ENCODE measurements at regions not wholly inside any gene's neighbourhood (a gene's known extent, or its start where the extent isn't known, plus 50 kb on each side); places are given as distances from the start of the nearest gene placed in this dataset.

DNA sequence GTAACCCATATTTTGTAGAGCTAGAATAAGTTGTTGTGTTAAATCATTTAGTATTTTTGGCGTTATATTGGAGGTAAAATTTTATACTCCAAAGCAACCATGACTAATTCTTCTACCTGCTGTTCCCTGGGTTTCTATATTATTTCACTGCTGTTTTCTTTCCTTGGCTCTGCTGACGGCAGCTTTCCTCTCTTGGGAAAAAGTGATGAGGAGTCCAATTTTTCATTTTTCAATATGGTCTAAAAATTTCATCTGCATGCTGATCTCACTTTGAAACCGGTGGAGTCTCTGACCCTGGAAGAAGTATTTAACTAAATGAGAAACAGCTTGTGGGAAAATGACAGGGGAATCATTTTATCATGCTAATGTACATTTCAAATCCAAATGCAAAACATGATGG lies 110.2 kb downstream of the IFI44 start:
- H3K27ac Mint-ChIP-seq: no peak overlapping the region
- no peaks in the 10 kb centered on the region for H3K27me3 Mint-ChIP-seq
- H3K4me3 Mint-ChIP-seq: no peak overlapping the region
- peaks cover 6 to 7% of the 10 kb centered on the region in 2 donors for H3K9me3 Mint-ChIP-seq
- ATAC-seq (no peak), DNase-seq (no peak)
- no peaks in the 10 kb centered on the region for H3K4me1 Mint-ChIP-seq

DNA sequence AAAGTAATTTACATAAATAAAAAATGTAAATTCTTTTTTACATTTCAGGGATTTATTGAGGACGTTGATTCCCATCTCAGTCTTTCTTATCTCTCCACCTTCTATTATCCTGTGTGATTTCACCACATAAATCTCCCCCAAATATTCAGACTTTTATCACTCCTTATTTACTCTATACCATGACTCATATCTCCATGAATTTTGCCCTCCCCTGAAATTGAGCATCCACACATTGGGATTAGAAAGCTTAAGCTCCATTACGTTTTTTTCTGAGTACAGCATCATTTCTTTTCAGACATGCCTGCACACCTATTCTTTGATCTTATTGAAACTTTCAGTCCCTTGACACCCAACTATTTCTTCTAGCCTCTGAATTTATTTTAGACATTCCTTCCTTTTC lies 111.2 kb downstream of the IFI44 start:
- peaks cover 1 to 2% of the 10 kb centered on the region in 2 donors for H3K9me3 Mint-ChIP-seq
- no peak overlapping the region for H3K27ac Mint-ChIP-seq
- no peak for ATAC-seq
- no peaks in the 10 kb centered on the region for H3K4me1 Mint-ChIP-seq
- H3K27me3 Mint-ChIP-seq: no peaks in the 10 kb centered on the region
- DNase-seq: no peak
- no peak overlapping the region for H3K4me3 Mint-ChIP-seq

DNA sequence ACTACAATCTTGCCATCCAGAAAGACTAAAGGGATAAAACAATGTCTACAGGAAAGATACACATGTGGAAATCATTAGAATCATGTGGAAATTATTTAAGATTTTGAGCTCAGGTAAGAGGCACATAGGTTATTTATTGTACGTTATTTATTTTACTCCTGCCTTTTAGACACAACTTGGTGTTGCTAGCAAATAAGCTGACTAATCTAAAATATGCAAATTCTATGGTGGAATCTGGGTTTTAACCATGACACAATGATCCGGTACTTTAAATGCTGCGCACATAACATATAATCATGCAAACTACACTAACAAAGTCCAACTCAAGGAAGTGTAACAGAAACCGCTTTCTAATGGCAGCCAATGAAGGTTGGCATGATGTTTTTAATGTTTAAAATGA lies 112.5 kb downstream of the IFI44 start:
- Mint-ChIP-seq H3K27ac (no peak overlapping the region), H3K27me3 (no peaks in the 10 kb centered on the region), H3K9me3 (peaks cover 0 to 6% of the 10 kb centered on the region in 2 donors), H3K4me3 (no peak overlapping the region), H3K4me1 (no peaks in the 10 kb centered on the region)
- ATAC-seq: no peak
- no peak for DNase-seq

DNA sequence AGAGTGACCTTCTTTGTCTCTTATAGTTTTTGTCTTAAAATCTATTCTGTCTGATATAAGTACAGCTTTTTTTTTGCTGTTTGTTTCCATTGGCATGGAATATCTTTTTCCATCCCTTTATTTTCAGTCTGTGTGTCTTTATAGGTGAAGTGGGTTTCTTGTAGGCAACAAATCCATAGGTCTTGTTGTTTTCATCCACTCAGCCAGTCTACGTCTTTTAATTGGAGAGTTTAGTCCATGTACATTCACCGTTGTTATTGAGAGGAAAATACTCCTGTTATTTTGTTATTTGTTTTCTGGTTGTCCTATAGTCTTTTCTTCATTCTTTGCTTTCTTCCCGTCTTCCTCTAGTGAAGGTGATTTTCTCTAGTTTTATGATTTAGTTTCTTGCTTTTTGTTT lies 115.9 kb downstream of the IFI44 start:
- ATAC-seq: no peak

DNA sequence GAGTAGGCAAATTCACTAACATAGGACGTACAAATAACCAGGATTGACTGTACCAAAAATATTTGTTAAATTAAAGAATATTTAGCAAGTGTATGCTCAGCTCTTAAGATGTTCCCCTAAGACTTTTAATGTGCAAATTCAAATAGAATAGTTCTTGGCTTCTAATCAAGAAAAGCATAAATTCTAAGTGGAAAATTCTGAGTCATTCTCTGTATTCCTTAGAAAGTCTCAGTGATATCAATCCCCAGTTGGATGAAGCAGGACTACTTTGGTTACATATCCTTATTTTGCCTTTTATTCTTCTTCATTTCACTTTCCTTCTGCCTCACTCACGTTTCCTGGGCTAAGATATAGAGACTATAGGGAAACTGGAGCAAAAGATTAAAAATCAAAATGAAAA lies 130.2 kb downstream of the IFI44 start:
- Mint-ChIP-seq H3K4me3 (no peak overlapping the region), H3K4me1 (no peaks in the 10 kb centered on the region), H3K27me3 (no peaks in the 10 kb centered on the region), H3K9me3 (no peaks in the 10 kb centered on the region), H3K27ac (no peak overlapping the region)
- ATAC-seq (no peak), DNase-seq (no peak)

More for the DNA sequence above, 115.9 kb downstream of the IFI44 start:
- H3K4me3 Mint-ChIP-seq: no peak overlapping the region
- H3K4me1 Mint-ChIP-seq: no peaks in the 10 kb centered on the region
- peaks cover 0 to 7% of the 10 kb centered on the region in 2 donors for H3K9me3 Mint-ChIP-seq
- DNase-seq: no peak
- no peaks in the 10 kb centered on the region for H3K27me3 Mint-ChIP-seq
- no peak overlapping the region for H3K27ac Mint-ChIP-seq

DNA sequence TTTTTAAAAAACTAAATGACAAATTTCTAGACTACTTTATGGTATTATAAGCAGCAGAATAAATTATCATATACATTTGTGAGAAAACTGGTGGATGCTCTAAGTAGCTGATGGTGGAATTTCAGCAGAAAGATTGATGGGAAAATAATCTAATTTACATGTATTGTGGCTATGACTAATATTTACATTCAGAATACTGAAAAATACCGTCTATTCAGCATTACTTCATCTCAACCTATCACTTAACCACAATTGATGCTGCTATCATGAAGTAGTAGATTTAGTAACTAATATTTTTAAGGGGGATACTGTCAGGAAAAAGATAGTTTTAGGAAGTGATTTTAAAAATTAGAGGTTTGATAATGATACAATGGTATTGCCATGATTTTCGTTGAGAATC lies 137.9 kb downstream of the IFI44 start:
- Mint-ChIP-seq H3K9me3 (peaks cover 0 to 8% of the 10 kb centered on the region in 2 donors), H3K27ac (no peak overlapping the region), H3K27me3 (no peaks in the 10 kb centered on the region), H3K4me1 (no peaks in the 10 kb centered on the region), H3K4me3 (no peak overlapping the region)
- ATAC-seq (no peak), DNase-seq (no peak)

DNA sequence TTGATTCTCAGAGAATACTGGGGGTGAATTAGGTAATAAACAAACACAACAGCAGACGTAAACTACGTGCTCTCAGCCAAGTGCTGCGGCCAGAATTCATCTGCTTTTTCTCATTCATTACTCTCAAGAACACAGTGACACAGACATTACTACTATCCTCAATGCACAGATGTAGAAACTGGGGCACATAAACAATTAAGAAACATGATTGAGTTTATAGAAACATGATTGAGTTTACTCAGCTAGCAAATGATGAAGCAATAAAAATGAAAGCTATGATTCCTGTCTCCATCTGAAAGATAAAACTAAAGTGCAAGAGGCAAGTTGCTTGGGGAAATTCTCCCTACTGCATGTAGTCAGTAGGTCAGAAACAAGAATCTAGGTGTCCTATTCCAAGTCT lies 140.5 kb downstream of the IFI44 start:
- ATAC-seq (no peak), DNase-seq (no peak)
- Mint-ChIP-seq H3K4me1 (no peaks in the 10 kb centered on the region), H3K27me3 (no peaks in the 10 kb centered on the region), H3K9me3 (peaks cover 0 to 8% of the 10 kb centered on the region in 2 donors), H3K27ac (no peak overlapping the region), H3K4me3 (no peak overlapping the region)

DNA sequence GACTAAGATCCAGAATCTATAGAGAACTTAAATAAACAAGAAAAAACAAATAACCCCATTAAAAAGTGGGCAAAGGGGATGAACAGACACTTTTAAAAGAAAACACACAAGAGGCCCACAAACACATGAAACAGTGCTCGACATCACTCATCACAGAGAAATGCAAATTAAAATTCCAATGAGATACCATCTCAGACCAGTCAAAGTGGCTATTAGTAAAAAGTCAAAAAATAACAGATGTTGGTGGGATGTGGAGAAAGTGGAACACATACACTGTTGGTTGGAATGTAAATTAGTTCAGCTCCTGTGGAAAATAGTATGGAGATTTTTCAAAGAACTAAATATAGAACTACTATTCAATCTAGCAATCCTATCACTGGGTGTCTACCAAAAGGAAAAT lies 143.1 kb downstream of the IFI44 start:
- Mint-ChIP-seq H3K4me3 (no peak overlapping the region), H3K9me3 (peaks cover 0 to 8% of the 10 kb centered on the region in 2 donors), H3K27me3 (no peaks in the 10 kb centered on the region), H3K4me1 (no peaks in the 10 kb centered on the region), H3K27ac (no peak overlapping the region)
- no peak for DNase-seq
- ATAC-seq: no peak

DNA sequence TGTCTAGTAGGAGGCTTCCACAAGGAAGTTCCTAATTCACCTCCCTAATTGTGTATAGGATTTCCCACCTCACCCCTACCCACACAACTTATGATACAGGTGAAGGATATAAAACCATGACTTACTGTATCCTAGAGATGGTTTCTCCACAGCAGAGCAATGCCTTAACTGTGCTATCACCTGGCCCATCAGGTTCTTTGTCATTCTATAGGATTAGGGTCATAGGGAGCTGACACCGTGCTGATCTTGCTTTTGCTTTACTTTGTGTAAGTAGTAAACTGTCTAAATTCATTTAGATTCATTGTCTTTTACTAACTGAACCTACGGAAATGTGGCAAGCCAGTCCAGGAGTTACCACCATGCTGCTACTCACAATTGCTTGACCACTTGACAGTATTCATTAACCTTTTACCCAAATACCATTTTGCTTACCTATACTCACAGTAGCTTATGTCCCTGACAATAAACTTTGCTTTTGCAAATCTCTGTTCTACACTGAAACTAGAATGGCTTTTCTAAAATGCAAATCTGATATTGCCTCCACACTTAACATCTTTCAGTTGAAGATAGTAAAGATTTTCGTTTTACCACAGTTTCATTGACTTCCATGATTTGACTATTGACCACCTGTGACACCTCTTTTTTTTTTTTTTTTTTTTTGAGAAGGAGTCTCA lies 147.6 kb downstream of the IFI44 start:
- no peak for ATAC-seq
- no peak overlapping the region for H3K27ac Mint-ChIP-seq
- no peak for DNase-seq
- H3K9me3 Mint-ChIP-seq: no peaks in the 10 kb centered on the region
- no peak overlapping the region for H3K4me3 Mint-ChIP-seq
- no peaks in the 10 kb centered on the region for H3K4me1 Mint-ChIP-seq
- no peaks in the 10 kb centered on the region for H3K27me3 Mint-ChIP-seq

DNA sequence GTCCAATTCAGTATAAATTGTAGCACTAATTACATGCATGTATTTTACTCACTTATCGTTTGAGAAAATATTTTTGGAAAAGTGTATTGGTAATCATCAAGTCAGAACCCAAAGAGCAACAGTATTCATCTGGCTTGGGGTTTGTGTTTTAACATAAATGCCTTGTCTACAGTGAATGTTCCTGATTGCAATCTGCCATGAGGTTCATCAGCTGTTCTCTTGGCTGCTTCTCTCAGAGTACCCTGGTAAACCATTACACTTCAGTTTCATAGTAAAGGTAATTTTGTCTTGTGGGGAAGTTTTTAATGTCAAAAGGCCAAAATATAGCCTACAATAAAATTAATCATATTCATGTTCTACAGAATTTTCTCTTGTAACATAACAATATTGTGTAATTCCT lies 150.3 kb downstream of the IFI44 start:
- peaks cover 6% of the 10 kb centered on the region for H3K27me3 Mint-ChIP-seq
- DNase-seq: no peak
- H3K4me1 Mint-ChIP-seq: no peaks in the 10 kb centered on the region
- H3K4me3 Mint-ChIP-seq: no peak overlapping the region
- no peak for ATAC-seq
- no peaks in the 10 kb centered on the region for H3K9me3 Mint-ChIP-seq
- H3K27ac Mint-ChIP-seq: no peak overlapping the region

DNA sequence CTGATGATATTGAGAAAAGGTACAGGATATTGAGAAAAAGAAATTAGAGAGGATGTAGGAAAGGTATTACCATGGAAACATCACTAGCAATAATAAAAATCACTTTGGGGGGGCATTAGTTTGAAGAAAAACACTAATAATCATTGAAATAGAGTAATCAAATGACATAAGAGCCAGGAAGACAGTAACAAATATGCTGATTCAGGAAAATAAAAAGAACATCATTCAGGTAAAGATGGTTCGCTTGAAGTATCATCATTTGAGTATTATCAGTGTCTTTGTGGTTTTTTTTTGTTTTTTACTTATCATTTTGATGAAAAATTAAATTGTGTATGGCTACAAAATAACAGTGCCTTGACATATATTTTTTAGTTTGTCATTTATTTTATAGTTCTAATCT lies 164.5 kb downstream of the IFI44 start:
- Mint-ChIP-seq H3K4me3 (no peak overlapping the region), H3K27ac (no peak overlapping the region), H3K4me1 (no peaks in the 10 kb centered on the region), H3K27me3 (no peaks in the 10 kb centered on the region), H3K9me3 (no peaks in the 10 kb centered on the region)
- DNase-seq (no peak), ATAC-seq (no peak)

DNA sequence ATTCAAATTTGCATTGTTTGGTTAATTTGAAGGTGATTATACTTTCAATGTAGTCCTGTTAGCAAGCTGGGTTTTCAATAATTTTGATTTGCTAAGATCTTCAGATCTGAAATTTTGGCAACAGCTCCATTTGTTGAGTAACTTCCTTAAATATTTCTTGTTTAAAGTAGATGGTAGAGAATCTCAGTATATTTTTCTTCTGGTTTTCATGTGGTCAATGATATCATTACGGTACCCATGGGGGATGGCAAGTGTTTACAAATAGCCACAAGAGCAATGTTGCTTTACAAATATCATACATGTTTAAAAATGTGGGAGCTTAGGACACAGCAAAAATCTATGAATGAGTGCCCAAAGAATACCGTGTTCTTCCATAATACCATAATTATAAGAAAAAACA lies 175.9 kb downstream of the IFI44 start:
- Mint-ChIP-seq H3K9me3 (no peaks in the 10 kb centered on the region), H3K4me3 (no peak overlapping the region), H3K27me3 (no peaks in the 10 kb centered on the region), H3K27ac (no peak overlapping the region), H3K4me1 (no peaks in the 10 kb centered on the region)
- ATAC-seq (no peak), DNase-seq (no peak)

DNA sequence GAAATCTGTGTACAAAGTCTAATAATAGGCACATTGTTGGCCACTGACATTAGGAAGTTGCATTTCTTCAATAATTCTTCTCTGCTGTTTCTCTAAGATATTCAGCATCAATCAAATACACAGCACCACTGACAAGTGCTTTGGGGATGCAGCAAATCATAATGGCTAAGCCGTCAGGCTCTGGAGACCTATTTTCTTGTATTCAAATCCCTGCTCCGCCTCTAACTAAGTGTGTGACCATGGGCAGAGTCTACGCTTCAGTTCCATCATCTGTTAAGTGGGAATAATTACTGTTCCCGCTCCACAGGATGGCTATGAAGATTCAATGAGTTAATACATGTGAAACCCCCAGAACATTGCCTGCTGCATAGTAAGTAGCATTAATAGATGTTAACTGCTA lies 176.9 kb downstream of the ADGRL4 start:
- Mint-ChIP-seq H3K4me3 (no peak overlapping the region), H3K4me1 (peaks cover 13% of the 10 kb centered on the region), H3K9me3 (no peaks in the 10 kb centered on the region), H3K27me3 (peaks cover 12% of the 10 kb centered on the region), H3K27ac (no peak overlapping the region)
- no peak for ATAC-seq
- DNase-seq: no peak

DNA sequence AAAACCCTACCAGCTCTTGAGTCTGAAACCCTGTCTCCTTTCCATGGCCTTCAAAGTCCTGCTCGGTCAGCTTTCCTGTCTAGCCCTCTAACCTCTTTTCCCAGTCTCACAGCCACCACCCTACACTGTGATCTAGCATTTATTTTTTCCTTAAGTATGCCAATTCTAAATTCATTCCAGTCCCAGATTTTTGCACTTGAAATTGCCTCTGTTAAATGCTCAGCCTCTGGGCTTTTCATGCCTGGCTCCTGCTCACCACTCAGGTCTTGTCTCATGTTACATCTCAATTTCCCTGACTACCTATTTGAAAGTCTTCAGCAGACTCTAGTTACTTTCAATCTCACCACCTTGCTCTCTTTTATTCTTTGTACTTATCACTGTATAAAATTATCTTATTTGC lies 176.2 kb downstream of the ADGRL4 start:
- DNase-seq (no peak), ATAC-seq (no peak)
- Mint-ChIP-seq H3K27me3 (peaks cover 12% of the 10 kb centered on the region), H3K4me1 (peaks cover 13% of the 10 kb centered on the region), H3K9me3 (no peaks in the 10 kb centered on the region), H3K4me3 (no peak overlapping the region), H3K27ac (no peak overlapping the region)

DNA sequence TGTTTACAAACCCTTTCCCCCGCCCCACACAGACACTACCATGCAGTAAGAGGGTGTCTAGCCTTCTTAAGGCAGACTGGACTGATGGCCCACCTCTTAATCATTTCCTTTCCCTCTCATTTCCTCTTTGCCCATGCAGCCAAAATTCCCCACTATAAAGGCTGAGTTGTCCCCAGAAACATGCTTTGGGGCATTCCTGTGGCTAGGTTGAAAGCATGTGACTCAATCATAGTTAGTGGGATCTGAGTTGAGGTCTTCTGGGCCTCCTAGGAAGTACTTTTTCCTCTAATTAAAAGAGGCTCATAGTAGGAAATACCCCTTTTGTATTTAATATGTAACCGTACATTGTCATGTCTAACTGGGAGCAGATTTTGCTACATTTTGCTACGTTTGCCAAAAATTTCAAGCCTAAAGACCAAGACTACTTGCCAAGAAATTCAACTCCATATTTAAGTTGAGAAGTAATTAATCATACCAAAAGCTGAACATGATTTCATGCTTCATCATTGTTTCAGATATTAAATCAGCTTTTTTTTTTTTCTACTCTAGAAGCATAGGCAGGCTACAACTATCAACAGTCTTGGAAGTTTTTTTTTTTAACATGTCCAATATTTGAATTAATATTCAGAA lies 174.7 kb downstream of the ADGRL4 start:
- no peaks in the 10 kb centered on the region for H3K9me3 Mint-ChIP-seq
- no peak overlapping the region for H3K4me3 Mint-ChIP-seq
- ATAC-seq (no peak), DNase-seq (no peak)
- peaks cover 12% of the 10 kb centered on the region for H3K27me3 Mint-ChIP-seq
- H3K4me1 Mint-ChIP-seq: peaks cover 16% of the 10 kb centered on the region
- H3K27ac Mint-ChIP-seq: no peak overlapping the region

DNA sequence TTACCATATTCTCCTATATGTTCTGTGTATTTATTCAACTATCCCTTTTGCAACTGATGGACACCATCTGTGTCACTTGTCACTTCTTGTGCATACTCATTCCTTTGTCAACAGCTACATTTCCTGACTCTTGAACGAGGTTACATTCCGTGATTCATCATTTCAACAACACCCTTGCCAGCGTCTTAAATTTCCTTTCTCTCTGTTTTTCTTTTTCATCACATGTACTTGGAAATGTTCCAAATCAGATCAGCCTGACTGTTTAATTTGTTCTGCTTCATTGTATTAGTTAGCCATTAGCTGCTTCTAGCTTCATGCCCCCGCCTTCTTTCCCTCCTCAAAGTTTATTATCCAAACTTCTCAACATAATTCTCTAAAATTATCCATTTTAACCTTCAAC lies 173.0 kb downstream of the ADGRL4 start:
- Mint-ChIP-seq H3K9me3 (no peaks in the 10 kb centered on the region), H3K4me1 (peaks cover 19% of the 10 kb centered on the region), H3K27ac (peak overlapping the region; percentile 16 to 50), H3K4me3 (no peak overlapping the region), H3K27me3 (peaks cover 12% of the 10 kb centered on the region)
- no peak for DNase-seq
- no peak for ATAC-seq

DNA sequence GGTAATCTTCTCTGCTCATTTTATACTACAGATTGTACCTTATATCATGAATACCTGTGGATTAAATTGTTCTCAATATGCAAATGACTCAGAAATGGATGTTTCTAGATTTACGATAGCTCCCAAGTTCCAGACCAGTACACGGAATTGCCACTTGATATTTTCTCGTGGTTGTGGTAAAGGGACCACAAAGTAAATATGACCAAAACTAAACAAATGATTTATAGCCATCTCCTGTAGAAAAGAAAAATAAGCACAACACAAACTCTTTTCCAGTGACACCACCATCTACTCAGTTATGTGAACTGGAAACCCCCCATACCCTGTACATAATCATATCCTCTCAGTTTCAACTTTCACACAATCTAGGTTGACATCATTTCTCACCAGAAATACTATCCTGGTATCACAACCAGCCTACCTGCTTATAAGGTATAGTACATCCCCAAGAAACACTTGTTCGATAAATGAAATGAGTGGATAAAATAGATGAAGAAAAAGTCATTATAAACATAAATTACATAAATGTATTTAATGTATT lies 172.3 kb downstream of the ADGRL4 start:
- Mint-ChIP-seq H3K9me3 (no peaks in the 10 kb centered on the region), H3K27ac (no peak overlapping the region), H3K4me3 (no peak overlapping the region), H3K4me1 (peaks cover 19% of the 10 kb centered on the region), H3K27me3 (peaks cover 12% of the 10 kb centered on the region)
- ATAC-seq (peak; percentile 93), DNase-seq (no peak)
